ENCODE measurements at regions not wholly inside any gene's neighbourhood (a gene's known extent, or its start where the extent isn't known, plus 50 kb on each side); places are given as distances from the start of the nearest gene placed in this dataset.
"Not testable (repeated sequence)": the region's sequence is repeated elsewhere in the genome, so short reads cannot be mapped to it uniquely, and the experiment has no call there.

GRCh38 chr2:9710311-9710710 lies 79.5 kb upstream of the YWHAQ start:
- H3K36me3 Mint-ChIP-seq (ENCODE audit: insufficient read depth in 2 of 2) = no peaks in the 10 kb centered on the region
- H3K27me3 Mint-ChIP-seq (ENCODE audit: low read depth) = no peaks in the 10 kb centered on the region
- DNase-seq (peak; percentile 33 to 36), ATAC-seq (replicated peaks in 1 of 2) (peak in 1 of 2 donors; percentile 31)
- H3K27ac Mint-ChIP-seq = peak overlapping the region; percentile 16
- H3K4me1 Mint-ChIP-seq (ENCODE audit: low read depth) = peaks cover 58% of the 10 kb centered on the region
- no peaks in the 10 kb centered on the region for H3K9me3 Mint-ChIP-seq
- H3K4me3 Mint-ChIP-seq = peak overlapping the region; percentile 51 to 77

- Mint-ChIP-seq H3K4me1 (ENCODE audit: low read depth) (peaks cover 62% of the 10 kb centered on the region), H3K36me3 (ENCODE audit: insufficient read depth in 2 of 2) (no peaks in the 10 kb centered on the region), H3K4me3 (peak overlapping the region; percentile 19 to 82), H3K9me3 (no peaks in the 10 kb centered on the region), H3K27me3 (ENCODE audit: low read depth) (no peaks in the 10 kb centered on the region), H3K27ac (peak overlapping the region; percentile 0)
- DNase-seq (peak; percentile 44 to 64), ATAC-seq (replicated peaks in 1 of 2) (peak; percentile 26 to 29)
These were observed 81.5 kb upstream of the YWHAQ start for GRCh38 chr2:9712263-9712662.

- Mint-ChIP-seq H3K36me3 (ENCODE audit: insufficient read depth in 2 of 2) (no peaks in the 10 kb centered on the region), H3K4me3 (no peak overlapping the region), H3K27ac (no peak overlapping the region), H3K4me1 (ENCODE audit: low read depth) (peaks cover 41% of the 10 kb centered on the region), H3K27me3 (ENCODE audit: low read depth) (no peaks in the 10 kb centered on the region), H3K9me3 (no peaks in the 10 kb centered on the region)
- DNase-seq (no peak), ATAC-seq (replicated peaks in 1 of 2) (no peak)
These were observed 83.9 kb upstream of the YWHAQ start for GRCh38 chr2:9714630-9715214.

DNA sequence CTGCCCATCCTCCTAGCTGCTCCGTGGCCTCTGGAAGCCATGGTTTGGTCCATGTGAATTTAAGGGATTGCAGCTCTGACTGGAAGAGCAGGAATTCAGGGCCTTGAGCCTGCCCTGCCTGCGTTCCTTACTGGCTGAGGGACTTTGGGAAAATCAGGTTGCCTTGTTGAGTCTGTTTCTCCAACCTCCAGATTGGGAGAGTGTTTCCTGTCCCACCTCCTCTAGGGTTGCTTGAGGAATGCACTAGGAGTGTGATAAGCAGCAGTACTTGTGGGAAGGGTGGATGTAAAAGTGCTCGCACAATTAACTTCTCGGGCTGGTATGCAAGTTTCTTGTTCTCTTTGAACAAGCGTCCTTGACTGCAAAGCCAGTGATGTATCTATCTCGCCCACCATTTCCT lies 84.4 kb upstream of the YWHAQ start:
- Mint-ChIP-seq H3K27me3 (ENCODE audit: low read depth) (no peaks in the 10 kb centered on the region), H3K36me3 (ENCODE audit: insufficient read depth in 2 of 2) (no peaks in the 10 kb centered on the region), H3K27ac (no peak overlapping the region), H3K9me3 (no peaks in the 10 kb centered on the region), H3K4me1 (ENCODE audit: low read depth) (peaks cover 36% of the 10 kb centered on the region), H3K4me3 (no peak overlapping the region)
- no peak for ATAC-seq (replicated peaks in 1 of 2)
- DNase-seq = no peak

DNA sequence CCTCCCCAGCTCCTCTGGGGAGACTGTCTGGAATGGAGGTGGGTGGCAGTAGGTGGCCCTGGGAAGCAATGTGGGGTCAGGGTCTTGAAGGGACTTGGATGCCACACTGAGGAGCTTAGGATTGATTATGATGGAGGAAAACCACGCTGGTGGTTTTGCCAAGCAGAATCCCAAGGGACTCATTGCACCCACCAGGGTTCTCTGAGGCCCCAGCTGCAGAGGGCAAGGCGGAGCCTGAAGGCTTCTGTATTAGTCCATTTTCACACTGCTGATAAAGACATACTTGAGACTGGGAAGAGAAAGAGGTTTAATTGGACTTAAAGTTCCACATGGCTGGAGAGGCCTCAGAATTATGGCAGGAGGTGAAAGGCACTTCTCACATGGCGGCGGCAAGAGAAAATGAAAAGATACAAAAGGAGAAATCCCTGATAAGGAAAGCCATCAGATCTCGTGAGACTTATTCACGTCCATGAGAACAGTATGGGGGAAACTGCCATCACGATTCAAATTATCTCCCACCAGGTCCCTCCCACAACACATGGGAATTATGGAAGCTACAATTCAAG lies 87.2 kb upstream of the YWHAQ start:
- Mint-ChIP-seq H3K9me3 (no peaks in the 10 kb centered on the region), H3K36me3 (ENCODE audit: insufficient read depth in 2 of 2) (no peaks in the 10 kb centered on the region), H3K4me1 (ENCODE audit: low read depth) (peaks cover 8% of the 10 kb centered on the region), H3K27me3 (ENCODE audit: low read depth) (no peaks in the 10 kb centered on the region), H3K27ac (no peak overlapping the region), H3K4me3 (no peak overlapping the region)
- ATAC-seq (replicated peaks in 1 of 2) = no peak
- no peak for DNase-seq

DNA sequence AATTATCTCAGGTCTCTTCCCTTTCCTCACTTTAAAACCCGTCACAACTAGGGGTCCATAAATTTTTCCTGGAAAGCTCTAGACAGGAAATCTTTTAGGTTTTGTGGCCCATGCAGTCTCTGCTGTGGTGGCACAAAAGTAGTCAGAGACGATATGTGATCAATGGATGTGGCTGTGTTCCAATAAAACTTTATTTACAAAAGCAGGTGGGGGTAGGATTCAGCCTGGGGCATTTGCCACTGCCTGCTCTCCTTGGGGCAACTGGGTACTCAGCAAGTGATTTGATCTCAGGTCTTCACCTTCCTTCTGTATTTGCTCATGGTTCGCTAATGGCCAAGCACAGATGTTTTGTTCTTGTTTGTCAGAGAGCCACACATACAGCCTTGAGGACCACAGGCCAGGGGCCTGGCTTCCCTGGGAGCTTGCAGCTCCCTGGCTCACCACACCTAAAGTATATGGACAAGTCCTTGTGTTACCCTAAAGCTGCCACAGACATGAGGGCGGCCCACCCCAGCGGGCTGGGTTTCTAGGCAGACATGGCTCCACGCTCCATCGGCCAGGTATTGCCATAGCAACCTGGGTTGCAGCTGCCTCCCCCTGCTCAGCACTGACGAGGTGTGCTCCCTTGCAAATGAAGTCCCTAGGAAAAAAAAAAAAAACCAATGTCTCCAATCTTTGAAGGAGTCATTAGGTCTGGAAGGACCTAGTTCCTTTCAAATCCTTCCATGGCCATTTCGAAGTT lies 89.7 kb upstream of the YWHAQ start:
- Mint-ChIP-seq H3K36me3 (ENCODE audit: insufficient read depth in 2 of 2) (no peaks in the 10 kb centered on the region), H3K27ac (no peak overlapping the region), H3K4me3 (no peak overlapping the region), H3K27me3 (ENCODE audit: low read depth) (peaks cover 10% of the 10 kb centered on the region), H3K9me3 (no peaks in the 10 kb centered on the region), H3K4me1 (ENCODE audit: low read depth) (peaks cover 2% of the 10 kb centered on the region)
- DNase-seq (no peak), ATAC-seq (replicated peaks in 1 of 2) (no peak)

GRCh38 chr2:9721344-9721743 lies 90.5 kb upstream of the YWHAQ start:
- peaks cover 10% of the 10 kb centered on the region for H3K27me3 Mint-ChIP-seq (ENCODE audit: low read depth)
- H3K36me3 Mint-ChIP-seq (ENCODE audit: insufficient read depth in 2 of 2) = no peaks in the 10 kb centered on the region
- H3K27ac Mint-ChIP-seq = no peak overlapping the region
- no peaks in the 10 kb centered on the region for H3K9me3 Mint-ChIP-seq
- ATAC-seq (replicated peaks in 1 of 2) (no peak), DNase-seq (no peak)
- H3K4me3 Mint-ChIP-seq = no peak overlapping the region
- H3K4me1 Mint-ChIP-seq (ENCODE audit: low read depth) = no peaks in the 10 kb centered on the region

DNA sequence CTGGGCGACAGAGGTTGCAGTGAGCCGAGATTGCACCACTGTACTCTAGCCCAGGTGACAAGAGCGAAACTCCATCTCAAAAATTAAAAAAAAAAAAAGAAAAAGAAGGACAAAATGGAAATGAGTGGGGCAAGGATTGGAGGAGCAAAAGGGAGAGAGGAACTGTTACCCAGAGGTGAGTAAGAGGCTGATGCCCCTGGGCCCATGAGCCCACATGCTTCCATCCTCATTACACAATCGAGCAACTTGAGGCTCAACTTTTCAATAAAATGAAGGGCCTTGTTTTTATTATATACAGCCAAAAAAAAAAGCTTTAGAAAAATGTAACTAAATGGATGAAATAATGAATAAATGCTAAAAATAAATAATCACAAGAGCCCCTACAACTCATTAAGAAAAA lies 91.7 kb upstream of the YWHAQ start:
- no peaks in the 10 kb centered on the region for H3K36me3 Mint-ChIP-seq (ENCODE audit: insufficient read depth in 2 of 2)

DNA sequence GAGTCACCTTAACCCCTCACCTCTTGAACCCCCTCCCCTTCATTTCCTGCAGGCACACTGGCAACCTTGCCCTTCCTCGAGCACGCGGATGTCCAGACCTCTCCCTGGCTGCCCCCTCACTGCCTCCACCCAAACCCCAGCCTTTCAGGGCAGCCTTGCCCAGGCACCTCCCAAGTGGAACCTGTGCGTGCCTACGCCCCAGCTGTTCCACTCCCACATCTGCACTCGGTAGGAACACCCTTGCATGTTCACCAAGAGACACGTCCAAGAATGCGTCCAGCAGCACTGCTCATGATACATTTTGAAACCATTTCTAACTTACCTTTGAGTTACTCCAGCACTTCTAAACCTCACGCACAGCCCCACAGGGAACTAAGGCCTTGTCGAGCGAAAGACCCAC lies 93.8 kb upstream of the YWHAQ start:
- Mint-ChIP-seq H3K9me3 (no peaks in the 10 kb centered on the region), H3K27ac (no peak overlapping the region), H3K36me3 (ENCODE audit: insufficient read depth in 2 of 2) (no peaks in the 10 kb centered on the region), H3K4me1 (ENCODE audit: low read depth) (no peaks in the 10 kb centered on the region), H3K27me3 (ENCODE audit: low read depth) (peaks cover 10% of the 10 kb centered on the region), H3K4me3 (no peak overlapping the region)
- DNase-seq = no peak
- ATAC-seq (replicated peaks in 1 of 2) = no peak

More for the DNA sequence above, 91.7 kb upstream of the YWHAQ start:
- H3K27me3 Mint-ChIP-seq (ENCODE audit: low read depth) = peaks cover 10% of the 10 kb centered on the region
- no peak overlapping the region for H3K27ac Mint-ChIP-seq
- DNase-seq (no peak), ATAC-seq (replicated peaks in 1 of 2) (no peak)
- no peaks in the 10 kb centered on the region for H3K4me1 Mint-ChIP-seq (ENCODE audit: low read depth)
- H3K4me3 Mint-ChIP-seq = no peak overlapping the region
- no peaks in the 10 kb centered on the region for H3K9me3 Mint-ChIP-seq

DNA sequence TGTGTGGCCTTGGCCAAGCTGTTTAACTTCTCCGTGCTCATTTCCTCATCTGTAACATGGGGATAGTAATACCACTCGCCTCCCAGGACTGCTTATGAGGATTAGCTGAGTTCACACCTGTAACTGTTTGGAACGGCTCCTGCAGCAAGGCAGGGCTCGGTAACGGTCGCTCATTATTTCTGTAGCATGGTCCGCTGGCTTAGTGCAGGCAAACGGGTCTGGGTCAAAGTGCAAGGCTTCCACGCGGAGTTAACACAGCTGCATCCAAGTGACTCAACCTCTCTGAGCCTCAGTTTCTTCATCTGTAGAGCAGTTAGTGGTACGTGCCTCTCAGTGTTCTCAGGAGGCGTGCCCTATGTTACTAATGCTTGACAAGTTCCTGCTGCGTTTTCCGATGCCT lies 94.3 kb upstream of the YWHAQ start:
- H3K27ac Mint-ChIP-seq = no peak overlapping the region
- DNase-seq = no peak
- H3K9me3 Mint-ChIP-seq = no peaks in the 10 kb centered on the region
- H3K36me3 Mint-ChIP-seq (ENCODE audit: insufficient read depth in 2 of 2) = no peaks in the 10 kb centered on the region
- no peak overlapping the region for H3K4me3 Mint-ChIP-seq
- ATAC-seq (replicated peaks in 1 of 2) = no peak
- no peaks in the 10 kb centered on the region for H3K4me1 Mint-ChIP-seq (ENCODE audit: low read depth)
- H3K27me3 Mint-ChIP-seq (ENCODE audit: low read depth) = peaks cover 10% of the 10 kb centered on the region

DNA sequence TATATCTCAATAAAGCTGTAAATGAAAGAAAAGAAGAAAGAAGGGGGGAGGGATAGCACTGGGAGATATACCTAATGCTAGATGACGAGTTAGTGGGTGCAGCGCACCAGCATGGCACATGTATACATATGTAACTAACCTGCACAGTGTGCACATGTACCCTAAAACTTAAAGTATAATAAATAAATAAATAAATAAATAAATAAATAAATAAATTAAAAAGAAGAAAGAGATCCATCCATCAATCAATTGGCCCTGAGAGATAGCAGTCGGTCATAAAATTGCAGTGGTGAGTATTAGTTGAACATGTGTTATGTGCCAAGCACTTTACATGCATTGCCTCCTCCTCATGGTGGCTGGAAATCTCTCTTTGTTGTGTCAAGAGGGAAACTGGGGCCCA lies 95.2 kb upstream of the YWHAQ start:
- not testable (repeated sequence) for H3K4me1 Mint-ChIP-seq (ENCODE audit: low read depth); H3K36me3 Mint-ChIP-seq (ENCODE audit: insufficient read depth in 2 of 2); ATAC-seq (replicated peaks in 1 of 2); H3K4me3 Mint-ChIP-seq; H3K27me3 Mint-ChIP-seq (ENCODE audit: low read depth); H3K9me3 Mint-ChIP-seq; H3K27ac Mint-ChIP-seq; DNase-seq

GRCh38 chr2:9730523-9730922 lies 99.7 kb upstream of the YWHAQ start:
- not testable (repeated sequence) for H3K4me1 Mint-ChIP-seq (ENCODE audit: low read depth); ATAC-seq (replicated peaks in 1 of 2); H3K27ac Mint-ChIP-seq; H3K27me3 Mint-ChIP-seq (ENCODE audit: low read depth); DNase-seq; H3K36me3 Mint-ChIP-seq (ENCODE audit: insufficient read depth in 2 of 2); H3K9me3 Mint-ChIP-seq; H3K4me3 Mint-ChIP-seq

DNA sequence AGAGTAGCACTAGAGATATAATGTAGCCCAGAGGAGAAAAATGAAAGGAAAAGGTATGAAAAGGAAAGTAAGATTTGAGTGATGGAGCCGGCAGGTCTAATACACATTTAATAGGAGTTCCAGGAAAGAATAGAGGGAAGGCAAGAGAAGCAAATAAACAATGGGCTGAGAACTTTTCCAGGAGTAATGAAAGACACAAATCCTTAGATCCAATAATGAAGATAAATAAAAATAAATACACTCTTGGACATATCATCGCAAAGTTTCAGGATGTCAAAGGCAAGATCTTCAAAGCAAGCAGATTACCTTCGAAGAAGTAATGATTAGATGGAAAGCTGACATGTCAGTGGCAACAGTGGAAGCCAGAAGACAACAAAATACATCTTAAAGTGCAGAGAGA lies 102.0 kb upstream of the YWHAQ start:
- DNase-seq = no peak
- Mint-ChIP-seq H3K36me3 (ENCODE audit: insufficient read depth in 2 of 2) (peaks cover 4 to 6% of the 10 kb centered on the region in 2 donors), H3K27me3 (ENCODE audit: low read depth) (no peaks in the 10 kb centered on the region), H3K4me3 (no peak overlapping the region), H3K9me3 (peaks cover 7% of the 10 kb centered on the region in 2 donors), H3K27ac (no peak overlapping the region), H3K4me1 (ENCODE audit: low read depth) (peaks cover 24% of the 10 kb centered on the region)
- no peak for ATAC-seq (replicated peaks in 1 of 2)

DNA sequence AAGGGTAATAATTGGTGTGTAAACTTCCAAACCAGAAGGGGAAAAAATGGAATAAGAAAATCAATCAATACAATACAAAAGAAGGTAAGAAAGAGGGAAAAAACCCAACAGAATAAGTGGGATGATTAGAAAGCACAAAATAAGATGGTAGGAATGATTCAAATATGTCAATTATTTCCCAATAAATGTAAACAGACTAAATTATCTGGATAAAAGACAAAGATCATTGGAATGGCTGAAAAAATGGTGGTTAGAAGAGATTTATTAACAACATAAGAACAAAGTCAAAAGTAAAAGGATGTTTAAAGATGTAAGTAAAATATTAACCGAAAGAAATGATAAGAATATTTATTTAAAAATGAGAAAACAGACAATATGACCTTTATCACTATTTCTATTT lies 103.5 kb upstream of the YWHAQ start:
- peaks cover 7% of the 10 kb centered on the region in 2 donors for H3K9me3 Mint-ChIP-seq
- H3K4me3 Mint-ChIP-seq = no peak overlapping the region
- H3K36me3 Mint-ChIP-seq (ENCODE audit: insufficient read depth in 2 of 2) = peaks cover 4 to 6% of the 10 kb centered on the region in 2 donors
- ATAC-seq (replicated peaks in 1 of 2) (no peak), DNase-seq (no peak)
- no peak overlapping the region for H3K27ac Mint-ChIP-seq
- no peaks in the 10 kb centered on the region for H3K27me3 Mint-ChIP-seq (ENCODE audit: low read depth)
- H3K4me1 Mint-ChIP-seq (ENCODE audit: low read depth) = peaks cover 39% of the 10 kb centered on the region

All from activated T-cell treated with anti-CD3 and anti-CD28 coated beads, Interleukin-2, amount 50 U/mL, for 72 hours (primary cell).